IMR-90 (cell line): ENCODE measurements at regions not wholly inside any gene's neighbourhood (a gene's known extent, or its start where the extent isn't known, plus 50 kb on each side); places are given as distances from the start of the nearest gene placed in this dataset.

Source experiments
- BHLHE40 ChIP-seq: fragments of 150-350 bp; IDR thresholded peaks from 2 replicates; pipeline ENCODE4 v1.6.1; 2016; ENCODE audit warnings: mild to moderate bottlenecking, low read depth, low read length
- CEBPB ChIP-seq: IDR thresholded peaks from 2 replicates; pipeline ENCODE4 v1.6.1; 2012; ENCODE audit warnings: low read depth, low read length, improper control_type of control experiment
- MAFK ChIP-seq: IDR thresholded peaks from 2 replicates; pipeline ENCODE4 v1.6.1; 2012; ENCODE audit warnings: low read depth, low read length, improper control_type of control experiment
- NFE2L2 ChIP-seq: fragments of 150-350 bp; IDR thresholded peaks from 2 replicates; pipeline ENCODE4 v1.6.1; 2016; ENCODE audit warnings: low read depth, mild to moderate bottlenecking, low read length
- POLR2A ChIP-seq: IDR thresholded peaks from 2 replicates; pipeline ENCODE4 v1.6.1; 2012; ENCODE audit warnings: mild to moderate bottlenecking, low read depth, low read length
- RAD21 ChIP-seq: IDR thresholded peaks from 2 replicates; pipeline ENCODE4 v1.6.1; 2012; ENCODE audit warnings: low read length, improper control_type of control experiment
- RCOR1 ChIP-seq: IDR thresholded peaks from 2 replicates; pipeline ENCODE4 v1.6.1; 2012; ENCODE audit warnings: mild to moderate bottlenecking, low read length, improper control_type of control experiment; ENCODE audit not compliant: insufficient replicate concordance
- RFX5 ChIP-seq: IDR thresholded peaks from 2 replicates; pipeline ENCODE4 v1.8.0; 2012; ENCODE audit warnings: low read depth, mild to moderate bottlenecking, low read length, moderate library complexity
- SMC3 ChIP-seq: fragments of 150-350 bp; IDR thresholded peaks from 2 replicates; pipeline ENCODE4 v1.6.1; 2016; ENCODE audit warnings: low read depth, mild to moderate bottlenecking, antibody characterized with exemption, low read length, moderate library complexity
- TF ChIP-seq, protein P1 (sequence below): conservative IDR thresholded peaks from 2 replicates; pipeline ENCODE4 v1.5.1; 2012; ENCODE audit warnings: mild to moderate bottlenecking, low read depth, low read length, improper control_type of control experiment
- TF ChIP-seq, protein P2 (sequence below): fragments of 150-350 bp; IDR thresholded peaks from 2 replicates; pipeline ENCODE4 v1.6.1; 2017; ENCODE audit warnings: mild to moderate bottlenecking, antibody characterized with exemption, low read length, low read depth
- TF ChIP-seq, protein P3 (sequence below): fragments of 150-350 bp; IDR thresholded peaks from 2 replicates; pipeline ENCODE4 v1.6.1; 2016; ENCODE audit warnings: low read depth, mild to moderate bottlenecking, low read length, moderate library complexity, borderline replicate concordance

DNA sequence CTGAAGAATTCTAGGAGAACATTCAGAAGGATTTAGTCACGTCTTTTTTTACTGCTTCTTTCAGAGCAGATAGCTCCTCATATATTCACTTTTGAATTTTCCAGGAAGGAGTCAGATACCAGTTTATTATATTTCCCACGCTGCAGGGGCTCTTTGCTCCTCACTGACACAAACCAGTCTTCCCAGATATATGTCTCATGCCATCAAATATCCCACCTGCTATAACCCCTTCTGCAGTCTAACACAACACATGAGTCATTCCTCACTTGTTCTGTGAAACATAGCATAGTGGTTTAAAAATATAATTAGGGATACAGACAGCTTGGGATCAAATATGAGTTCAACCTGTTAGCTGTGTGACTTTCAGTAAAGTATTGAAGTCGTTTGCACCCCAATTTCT is 251.7 kb upstream of the DPYD start:
- TF ChIP-seq, protein P1, sequence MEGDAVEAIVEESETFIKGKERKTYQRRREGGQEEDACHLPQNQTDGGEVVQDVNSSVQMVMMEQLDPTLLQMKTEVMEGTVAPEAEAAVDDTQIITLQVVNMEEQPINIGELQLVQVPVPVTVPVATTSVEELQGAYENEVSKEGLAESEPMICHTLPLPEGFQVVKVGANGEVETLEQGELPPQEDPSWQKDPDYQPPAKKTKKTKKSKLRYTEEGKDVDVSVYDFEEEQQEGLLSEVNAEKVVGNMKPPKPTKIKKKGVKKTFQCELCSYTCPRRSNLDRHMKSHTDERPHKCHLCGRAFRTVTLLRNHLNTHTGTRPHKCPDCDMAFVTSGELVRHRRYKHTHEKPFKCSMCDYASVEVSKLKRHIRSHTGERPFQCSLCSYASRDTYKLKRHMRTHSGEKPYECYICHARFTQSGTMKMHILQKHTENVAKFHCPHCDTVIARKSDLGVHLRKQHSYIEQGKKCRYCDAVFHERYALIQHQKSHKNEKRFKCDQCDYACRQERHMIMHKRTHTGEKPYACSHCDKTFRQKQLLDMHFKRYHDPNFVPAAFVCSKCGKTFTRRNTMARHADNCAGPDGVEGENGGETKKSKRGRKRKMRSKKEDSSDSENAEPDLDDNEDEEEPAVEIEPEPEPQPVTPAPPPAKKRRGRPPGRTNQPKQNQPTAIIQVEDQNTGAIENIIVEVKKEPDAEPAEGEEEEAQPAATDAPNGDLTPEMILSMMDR = no peak
- TF ChIP-seq SMC3 (no peak), POLR2A (no peak), NFE2L2 (no peak), CEBPB (no peak), MAFK (no peak), RCOR1 (no peak), RAD21 (no peak), RFX5 (no peak), BHLHE40 (no peak)
- TF ChIP-seq, protein P2, sequence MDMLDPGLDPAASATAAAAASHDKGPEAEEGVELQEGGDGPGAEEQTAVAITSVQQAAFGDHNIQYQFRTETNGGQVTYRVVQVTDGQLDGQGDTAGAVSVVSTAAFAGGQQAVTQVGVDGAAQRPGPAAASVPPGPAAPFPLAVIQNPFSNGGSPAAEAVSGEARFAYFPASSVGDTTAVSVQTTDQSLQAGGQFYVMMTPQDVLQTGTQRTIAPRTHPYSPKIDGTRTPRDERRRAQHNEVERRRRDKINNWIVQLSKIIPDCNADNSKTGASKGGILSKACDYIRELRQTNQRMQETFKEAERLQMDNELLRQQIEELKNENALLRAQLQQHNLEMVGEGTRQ = no peak
- TF ChIP-seq, protein P3, sequence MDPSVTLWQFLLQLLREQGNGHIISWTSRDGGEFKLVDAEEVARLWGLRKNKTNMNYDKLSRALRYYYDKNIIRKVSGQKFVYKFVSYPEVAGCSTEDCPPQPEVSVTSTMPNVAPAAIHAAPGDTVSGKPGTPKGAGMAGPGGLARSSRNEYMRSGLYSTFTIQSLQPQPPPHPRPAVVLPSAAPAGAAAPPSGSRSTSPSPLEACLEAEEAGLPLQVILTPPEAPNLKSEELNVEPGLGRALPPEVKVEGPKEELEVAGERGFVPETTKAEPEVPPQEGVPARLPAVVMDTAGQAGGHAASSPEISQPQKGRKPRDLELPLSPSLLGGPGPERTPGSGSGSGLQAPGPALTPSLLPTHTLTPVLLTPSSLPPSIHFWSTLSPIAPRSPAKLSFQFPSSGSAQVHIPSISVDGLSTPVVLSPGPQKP = no peak
